AG09319 (cell line): ENCODE measurements at regions not wholly inside any gene's neighbourhood (a gene's known extent, or its start where the extent isn't known, plus 50 kb on each side); places are given as distances from the start of the nearest gene placed in this dataset.
"Not testable (repeated sequence)": the region's sequence is repeated elsewhere in the genome, so short reads cannot be mapped to it uniquely, and the experiment has no call there.

ENCODE experiments used
- DNase-seq: peaks from one replicate; pipeline ENCODE4 v3.0.0-alpha.2; 2010; ENCODE audit warnings: low read depth; ENCODE audit errors: extremely low read depth
- CTCF ChIP-seq: IDR thresholded peaks from 2 replicates; pipeline ENCODE4 v1.5.1; 2011; ENCODE audit warnings: low read depth, mild to moderate bottlenecking, inconsistent platforms, low read length, moderate library complexity

GRCh38 chr6:21931641-21932335 is 338.2 kb downstream of the SOX4 start:
- no peak for TF ChIP-seq CTCF

GRCh38 chr6:21933351-21933750 is 339.8 kb downstream of the SOX4 start:
- DNase-seq = no peak
- no peak for TF ChIP-seq CTCF

More at GRCh38 chr6:21931641-21932335, 338.2 kb downstream of the SOX4 start:
- no peak for DNase-seq

GRCh38 chr6:21935142-21935541 is 341.6 kb downstream of the SOX4 start:
- no peak for DNase-seq
- TF ChIP-seq CTCF = no peak

- DNase-seq = peak; percentile 76
- TF ChIP-seq CTCF = peak; percentile 65
These were observed 342.0 kb downstream of the SOX4 start for GRCh38 chr6:21935561-21936028.

- DNase-seq = no peak
- TF ChIP-seq CTCF = no peak
These were observed 343.9 kb downstream of the SOX4 start for GRCh38 chr6:21937466-21937865.

- not testable (repeated sequence) for DNase-seq
These were observed 345.5 kb downstream of the SOX4 start for GRCh38 chr6:21939066-21939465.

- no peak for DNase-seq
- no peak for TF ChIP-seq CTCF
These were observed 348.4 kb downstream of the SOX4 start for GRCh38 chr6:21941926-21942325.

GRCh38 chr6:21942897-21943296 is 349.3 kb downstream of the SOX4 start:
- DNase-seq = no peak
- no peak for TF ChIP-seq CTCF
